SK-N-SH (cell line): ENCODE measurements at regions not wholly inside any gene's neighbourhood (a gene's known extent, or its start where the extent isn't known, plus 50 kb on each side); places are given as distances from the start of the nearest gene placed in this dataset.

Experiments
- CTCF ChIA-PET: fragments of 300-600, 350-600 bp; formaldehyde crosslinking; extraction: SDS; loops from one replicate; lab custom pipeline; 2021; lab: Yijun Ruan, JAX
- POLR2A ChIA-PET: fragments of 350-600 bp; sonication (Branson Sonifier 250); formaldehyde crosslinking; extraction: SDS; loops from one replicate; lab custom pipeline; 2020; ENCODE audit warnings: antibody characterized with exemption, inconsistent platforms; lab: Yijun Ruan, JAX
- DNase-seq: peaks from one replicate; pipeline ENCODE4 v3.0.0; 2012
- H2AFZ ChIP-seq: fragments of 200-600 bp; sonication (generic); 2 replicates; pipeline ENCODE4 v1.8.1; 2016; ENCODE audit warnings: antibody characterized with exemption, mild to moderate bottlenecking, low read depth
- H3F3A ChIP-seq: fragments of 200-600 bp; sonication (generic); replicated peaks from 2 replicates; pipeline ENCODE3; 2016; ENCODE audit warnings: antibody characterized with exemption, mild to moderate bottlenecking; ENCODE audit not compliant: insufficient read depth
- H3K27ac ChIP-seq, 2 experiments: fragments of 200-500 bp in 1 of 2; fragments of 200-600 bp in 1 of 2; sonication (Bioruptor generic) in 1 of 2; sonication (generic), shearing (Covaris generic) in 1 of 2; 2 replicates each; pipeline versions ENCODE4 v1.5.1 to v1.6.1; 2014 to 2016; ENCODE audit warnings: low read depth in 2 of 2, inconsistent platforms in 1 of 2, low read length in 1 of 2, mild to moderate bottlenecking in 1 of 2, mixed read lengths in 1 of 2
- H3K27me3 ChIP-seq: fragments of 200-600 bp; sonication (generic), shearing (Covaris generic); 2 replicates; pipeline ENCODE4 v1.6.1; 2016; ENCODE audit warnings: mixed run types; ENCODE audit not compliant: insufficient read depth
- H3K36me3 ChIP-seq, 2 experiments: fragments of 200-500 bp in 1 of 2; fragments of 200-600 bp in 1 of 2; sonication (Bioruptor generic) in 1 of 2; sonication (generic) in 1 of 2; replicated peaks in 1 of 2; 2 replicates each; pipeline versions ENCODE3 to v1.5.1; 2014 to 2016; ENCODE audit warnings: low read length in 1 of 2, mild to moderate bottlenecking in 1 of 2; ENCODE audit not compliant: insufficient read depth in 2 of 2, control insufficient read depth in 1 of 2
- H3K4me1 ChIP-seq, 2 experiments: fragments of 200-500 bp in 1 of 2; fragments of 200-600 bp in 1 of 2; sonication (Bioruptor generic) in 1 of 2; sonication (generic), shearing (Covaris generic) in 1 of 2; 2 replicates each; pipeline versions ENCODE4 v1.5.1 to v1.6.1; 2014 to 2016; ENCODE audit warnings: low read depth in 1 of 2, low read length in 1 of 2, mixed run types in 1 of 2; ENCODE audit not compliant: insufficient read depth in 2 of 2, control insufficient read depth in 1 of 2
- H3K4me2 ChIP-seq: fragments of 200-600 bp; sonication (generic), shearing (Covaris generic); 2 replicates; pipeline ENCODE4 v1.6.1; 2017; ENCODE audit warnings: mixed run types
- H3K4me3 ChIP-seq, 2 experiments: fragments of 200-500 bp in 1 of 2; fragments of 200-600 bp in 1 of 2; sonication (Bioruptor generic) in 1 of 2; sonication (generic), shearing (Covaris generic) in 1 of 2; 2 replicates each; pipeline versions ENCODE4 v1.5.1 to v1.8.1; 2014 to 2016; ENCODE audit warnings: low read depth in 2 of 2, inconsistent platforms in 1 of 2, low read length in 1 of 2, mild to moderate bottlenecking in 1 of 2, mixed read lengths in 1 of 2, moderate library complexity in 1 of 2
- H3K79me2 ChIP-seq: fragments of 200-600 bp; sonication (generic); 2 replicates; pipeline ENCODE4 v1.8.1; 2017; ENCODE audit warnings: mild to moderate bottlenecking; ENCODE audit not compliant: insufficient read depth
- H3K9ac ChIP-seq: fragments of 200-600 bp; sonication (generic); 2 replicates; pipeline ENCODE4 v1.6.1; 2017; ENCODE audit warnings: mixed run types
- H3K9me2 ChIP-seq: fragments of 200-600 bp; sonication (generic); 2 replicates; pipeline ENCODE4 v1.6.1; 2017; ENCODE audit warnings: mixed run types
- H3K9me3 ChIP-seq: fragments of 200-600 bp; sonication (generic); 2 replicates; pipeline ENCODE4 v1.6.1; 2017; ENCODE audit warnings: mixed run types, mild to moderate bottlenecking, moderate library complexity
- H4K20me1 ChIP-seq: fragments of 200-600 bp; sonication (generic); 2 replicates; pipeline ENCODE4 v1.6.1; 2017; ENCODE audit warnings: mild to moderate bottlenecking, mixed run types; ENCODE audit not compliant: insufficient read depth
- ELF1 ChIP-seq: IDR thresholded peaks from 2 replicates; pipeline ENCODE4 v1.4.0; 2012
- EZH2phosphoT487 ChIP-seq: fragments of 200-600 bp; sonication (generic); IDR thresholded peaks from 2 replicates; pipeline ENCODE4 v1.6.1; 2017; ENCODE audit warnings: low read depth, mixed run types, mild to moderate bottlenecking, antibody characterized with exemption, moderate library complexity, borderline replicate concordance
- JUND ChIP-seq: IDR thresholded peaks from 2 replicates; pipeline ENCODE4 v1.4.0; 2012
- NRF1 ChIP-seq: IDR thresholded peaks from 2 replicates; pipeline ENCODE4 v1.6.1; 2012; ENCODE audit warnings: low read depth, mild to moderate bottlenecking, low read length
- POLR2AphosphoS5 ChIP-seq: IDR thresholded peaks from 2 replicates; pipeline ENCODE4 v1.6.1; 2012; ENCODE audit warnings: low read depth, low read length
- RXRA ChIP-seq: IDR thresholded peaks from 2 replicates; pipeline ENCODE4 v1.4.0; 2012; ENCODE audit warnings: low read depth, mild to moderate bottlenecking, borderline replicate concordance
- TAF1 ChIP-seq: IDR thresholded peaks from 2 replicates; pipeline ENCODE4 v1.6.1; 2012; ENCODE audit warnings: low read depth, mild to moderate bottlenecking, low read length, moderate library complexity, borderline replicate concordance
- WGBS: methylation state at CpG from one replicate; pipeline ENCODE4 v1.1.6; 2017; ENCODE audit warnings: low lambda C conversion rate; 5-methylcytosine and 5-hydroxymethylcytosine counted together
- TF ChIP-seq, protein P1 (sequence below): fragments of 150-350 bp; IDR thresholded peaks from 2 replicates; pipeline ENCODE4 v1.6.1; 2017; ENCODE audit warnings: antibody characterized with exemption, low read length, low read depth, borderline replicate concordance
- TF ChIP-seq, protein P2 (sequence below): fragments of 200-600 bp; sonication (generic); IDR thresholded peaks from 2 replicates; pipeline ENCODE4 v1.6.1; 2017; ENCODE audit warnings: antibody characterized with exemption, mild to moderate bottlenecking, moderate library complexity
- TF ChIP-seq, protein P3 (sequence below): IDR thresholded peaks from 2 replicates; pipeline ENCODE4; 2012
- TF ChIP-seq, protein P4 (sequence below): IDR thresholded peaks from 2 replicates; pipeline ENCODE4 v1.6.1; 2012; ENCODE audit warnings: mild to moderate bottlenecking, low read depth, low read length, moderate library complexity

DNA sequence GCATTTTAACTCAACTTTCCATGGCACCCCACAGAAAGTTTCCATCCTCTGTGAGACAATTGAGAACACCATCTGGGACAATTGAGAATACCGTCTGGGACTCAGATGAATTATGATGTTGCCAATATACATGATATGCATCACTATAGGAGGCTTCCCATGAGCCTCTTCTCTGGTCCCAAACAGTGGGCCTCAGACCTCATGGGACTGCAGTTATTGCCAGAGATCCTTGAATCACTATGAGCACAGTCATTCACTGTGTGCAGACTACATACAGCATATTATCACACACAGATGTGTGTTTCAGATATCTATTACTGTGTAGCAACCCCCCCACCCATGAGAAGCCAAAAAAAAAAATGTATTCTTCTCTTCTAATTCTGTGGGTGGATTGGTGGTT is 134.4 kb downstream of the GXYLT1 start:
- Histone ChIP-seq H3K4me3 (no peak overlapping the region), H3F3A (no peaks in the 10 kb centered on the region), H3K4me2 (no peak overlapping the region), H3K79me2 (no peaks in the 10 kb centered on the region), H3K27ac (no peak overlapping the region), H3K9ac (no peak overlapping the region), H3K36me3 (no peaks in the 10 kb centered on the region), H2AFZ (no peak overlapping the region), H3K27me3 (no peaks in the 10 kb centered on the region; the same call in 1 of the 2 replicates), H3K4me1 (no peaks in the 10 kb centered on the region), H4K20me1 (no peaks in the 10 kb centered on the region), H3K9me2 (no peaks in the 10 kb centered on the region), H3K9me3 (no peaks in the 10 kb centered on the region)
- WGBS = 78% methylated on average over 1 of the region's 1 CpG
- no peak for DNase-seq
- CTCF ChIA-PET = interaction anchor here (1.8 kb wide), 1 partner anchor 14 kb away, joined by 11 read pairs; no protein-coding TSS in a partner anchor
- TF ChIP-seq EZH2phosphoT487 = no peak
- TF ChIP-seq TAF1 = no peak
- TF ChIP-seq, protein P1, sequence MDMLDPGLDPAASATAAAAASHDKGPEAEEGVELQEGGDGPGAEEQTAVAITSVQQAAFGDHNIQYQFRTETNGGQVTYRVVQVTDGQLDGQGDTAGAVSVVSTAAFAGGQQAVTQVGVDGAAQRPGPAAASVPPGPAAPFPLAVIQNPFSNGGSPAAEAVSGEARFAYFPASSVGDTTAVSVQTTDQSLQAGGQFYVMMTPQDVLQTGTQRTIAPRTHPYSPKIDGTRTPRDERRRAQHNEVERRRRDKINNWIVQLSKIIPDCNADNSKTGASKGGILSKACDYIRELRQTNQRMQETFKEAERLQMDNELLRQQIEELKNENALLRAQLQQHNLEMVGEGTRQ = no peak
- TF ChIP-seq JUND = no peak
- TF ChIP-seq NRF1 = no peak
- TF ChIP-seq, protein P2, sequence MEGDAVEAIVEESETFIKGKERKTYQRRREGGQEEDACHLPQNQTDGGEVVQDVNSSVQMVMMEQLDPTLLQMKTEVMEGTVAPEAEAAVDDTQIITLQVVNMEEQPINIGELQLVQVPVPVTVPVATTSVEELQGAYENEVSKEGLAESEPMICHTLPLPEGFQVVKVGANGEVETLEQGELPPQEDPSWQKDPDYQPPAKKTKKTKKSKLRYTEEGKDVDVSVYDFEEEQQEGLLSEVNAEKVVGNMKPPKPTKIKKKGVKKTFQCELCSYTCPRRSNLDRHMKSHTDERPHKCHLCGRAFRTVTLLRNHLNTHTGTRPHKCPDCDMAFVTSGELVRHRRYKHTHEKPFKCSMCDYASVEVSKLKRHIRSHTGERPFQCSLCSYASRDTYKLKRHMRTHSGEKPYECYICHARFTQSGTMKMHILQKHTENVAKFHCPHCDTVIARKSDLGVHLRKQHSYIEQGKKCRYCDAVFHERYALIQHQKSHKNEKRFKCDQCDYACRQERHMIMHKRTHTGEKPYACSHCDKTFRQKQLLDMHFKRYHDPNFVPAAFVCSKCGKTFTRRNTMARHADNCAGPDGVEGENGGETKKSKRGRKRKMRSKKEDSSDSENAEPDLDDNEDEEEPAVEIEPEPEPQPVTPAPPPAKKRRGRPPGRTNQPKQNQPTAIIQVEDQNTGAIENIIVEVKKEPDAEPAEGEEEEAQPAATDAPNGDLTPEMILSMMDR = no peak
- TF ChIP-seq, protein P3, sequence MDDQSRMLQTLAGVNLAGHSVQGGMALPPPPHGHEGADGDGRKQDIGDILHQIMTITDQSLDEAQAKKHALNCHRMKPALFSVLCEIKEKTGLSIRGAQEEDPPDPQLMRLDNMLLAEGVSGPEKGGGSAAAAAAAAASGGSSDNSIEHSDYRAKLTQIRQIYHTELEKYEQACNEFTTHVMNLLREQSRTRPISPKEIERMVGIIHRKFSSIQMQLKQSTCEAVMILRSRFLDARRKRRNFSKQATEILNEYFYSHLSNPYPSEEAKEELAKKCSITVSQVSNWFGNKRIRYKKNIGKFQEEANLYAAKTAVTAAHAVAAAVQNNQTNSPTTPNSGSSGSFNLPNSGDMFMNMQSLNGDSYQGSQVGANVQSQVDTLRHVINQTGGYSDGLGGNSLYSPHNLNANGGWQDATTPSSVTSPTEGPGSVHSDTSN = no peak
- no peak for TF ChIP-seq RXRA
- no peak for TF ChIP-seq ELF1
- TF ChIP-seq, protein P4, sequence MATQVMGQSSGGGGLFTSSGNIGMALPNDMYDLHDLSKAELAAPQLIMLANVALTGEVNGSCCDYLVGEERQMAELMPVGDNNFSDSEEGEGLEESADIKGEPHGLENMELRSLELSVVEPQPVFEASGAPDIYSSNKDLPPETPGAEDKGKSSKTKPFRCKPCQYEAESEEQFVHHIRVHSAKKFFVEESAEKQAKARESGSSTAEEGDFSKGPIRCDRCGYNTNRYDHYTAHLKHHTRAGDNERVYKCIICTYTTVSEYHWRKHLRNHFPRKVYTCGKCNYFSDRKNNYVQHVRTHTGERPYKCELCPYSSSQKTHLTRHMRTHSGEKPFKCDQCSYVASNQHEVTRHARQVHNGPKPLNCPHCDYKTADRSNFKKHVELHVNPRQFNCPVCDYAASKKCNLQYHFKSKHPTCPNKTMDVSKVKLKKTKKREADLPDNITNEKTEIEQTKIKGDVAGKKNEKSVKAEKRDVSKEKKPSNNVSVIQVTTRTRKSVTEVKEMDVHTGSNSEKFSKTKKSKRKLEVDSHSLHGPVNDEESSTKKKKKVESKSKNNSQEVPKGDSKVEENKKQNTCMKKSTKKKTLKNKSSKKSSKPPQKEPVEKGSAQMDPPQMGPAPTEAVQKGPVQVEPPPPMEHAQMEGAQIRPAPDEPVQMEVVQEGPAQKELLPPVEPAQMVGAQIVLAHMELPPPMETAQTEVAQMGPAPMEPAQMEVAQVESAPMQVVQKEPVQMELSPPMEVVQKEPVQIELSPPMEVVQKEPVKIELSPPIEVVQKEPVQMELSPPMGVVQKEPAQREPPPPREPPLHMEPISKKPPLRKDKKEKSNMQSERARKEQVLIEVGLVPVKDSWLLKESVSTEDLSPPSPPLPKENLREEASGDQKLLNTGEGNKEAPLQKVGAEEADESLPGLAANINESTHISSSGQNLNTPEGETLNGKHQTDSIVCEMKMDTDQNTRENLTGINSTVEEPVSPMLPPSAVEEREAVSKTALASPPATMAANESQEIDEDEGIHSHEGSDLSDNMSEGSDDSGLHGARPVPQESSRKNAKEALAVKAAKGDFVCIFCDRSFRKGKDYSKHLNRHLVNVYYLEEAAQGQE = no peak
- TF ChIP-seq POLR2AphosphoS5 = no peak
- POLR2A ChIA-PET = no interaction called here
